ENCODE measurements at regions not wholly inside any gene's neighbourhood (a gene's known extent, or its start where the extent isn't known, plus 50 kb on each side); places are given as distances from the start of the nearest gene placed in this dataset.

DNA sequence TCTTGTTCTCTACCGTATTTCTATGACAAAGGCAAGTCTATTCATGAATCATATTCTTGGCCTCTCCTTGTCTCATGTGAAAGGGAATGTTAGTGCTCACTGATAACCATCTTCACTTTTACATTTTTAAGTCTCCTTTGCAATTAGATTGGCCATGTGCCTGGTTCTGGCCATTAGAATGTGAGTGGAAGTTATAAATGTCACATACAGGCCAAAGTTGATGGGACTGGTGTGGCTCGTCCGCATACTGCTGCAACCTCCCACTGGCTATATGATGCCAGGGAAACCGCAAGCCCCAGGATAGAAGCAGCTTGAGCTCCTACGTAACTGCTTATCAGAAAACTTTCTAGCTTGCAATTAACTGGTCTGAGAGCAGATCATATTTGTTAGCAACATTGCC is 86.1 kb downstream of the MAGEC1 start:
- Histone ChIP-seq H3K27me3 (ENCODE audit: insufficient read depth, low read length) (no peaks in the 10 kb centered on the region), H3K27ac (ENCODE audit: low read depth, low read length) (no peak overlapping the region), H3K9ac (ENCODE audit: low read length) (no peak overlapping the region), H3K36me3 (ENCODE audit: insufficient read depth, low read length) (no peaks in the 10 kb centered on the region), H4K20me1 (ENCODE audit: insufficient read depth, low read length) (no peaks in the 10 kb centered on the region), H3K9me3 (ENCODE audit: insufficient read depth, low read depth, low read length) (no peaks in the 10 kb centered on the region), H3K4me3 (ENCODE audit: insufficient read depth, low read depth, low read length) (no peak overlapping the region), H3K79me2 (ENCODE audit: insufficient read depth, low read length) (no peaks in the 10 kb centered on the region), H3K4me2 (ENCODE audit: low read length) (no peak overlapping the region), H2AFZ (ENCODE audit: low read depth, low read length) (no peak overlapping the region), H3K4me1 (ENCODE audit: insufficient read depth, low read length) (no peaks in the 10 kb centered on the region)
- Mint-ChIP-seq H3K27me3 (ENCODE audit: low read depth, unreplicated experiment) (no peaks in the 10 kb centered on the region), H3K4me1 (ENCODE audit: low read depth, unreplicated experiment) (no peaks in the 10 kb centered on the region), H3K27ac (ENCODE audit: unreplicated experiment) (no peak overlapping the region), H3K9me3 (ENCODE audit: unreplicated experiment) (no peaks in the 10 kb centered on the region), H3K4me3 (ENCODE audit: unreplicated experiment) (no peak overlapping the region), H3K36me3 (ENCODE audit: low read depth, unreplicated experiment) (no peaks in the 10 kb centered on the region)
- DNase-seq (ENCODE audit: low read depth) (peak; percentile 44), FAIRE-seq (peak; percentile 52)
- TF ChIP-seq EZH2 (IDR thresholded peaks at IDR 0.05; ENCODE audit: insufficient read depth, low read length) = no peak
- TF ChIP-seq, protein P1, sequence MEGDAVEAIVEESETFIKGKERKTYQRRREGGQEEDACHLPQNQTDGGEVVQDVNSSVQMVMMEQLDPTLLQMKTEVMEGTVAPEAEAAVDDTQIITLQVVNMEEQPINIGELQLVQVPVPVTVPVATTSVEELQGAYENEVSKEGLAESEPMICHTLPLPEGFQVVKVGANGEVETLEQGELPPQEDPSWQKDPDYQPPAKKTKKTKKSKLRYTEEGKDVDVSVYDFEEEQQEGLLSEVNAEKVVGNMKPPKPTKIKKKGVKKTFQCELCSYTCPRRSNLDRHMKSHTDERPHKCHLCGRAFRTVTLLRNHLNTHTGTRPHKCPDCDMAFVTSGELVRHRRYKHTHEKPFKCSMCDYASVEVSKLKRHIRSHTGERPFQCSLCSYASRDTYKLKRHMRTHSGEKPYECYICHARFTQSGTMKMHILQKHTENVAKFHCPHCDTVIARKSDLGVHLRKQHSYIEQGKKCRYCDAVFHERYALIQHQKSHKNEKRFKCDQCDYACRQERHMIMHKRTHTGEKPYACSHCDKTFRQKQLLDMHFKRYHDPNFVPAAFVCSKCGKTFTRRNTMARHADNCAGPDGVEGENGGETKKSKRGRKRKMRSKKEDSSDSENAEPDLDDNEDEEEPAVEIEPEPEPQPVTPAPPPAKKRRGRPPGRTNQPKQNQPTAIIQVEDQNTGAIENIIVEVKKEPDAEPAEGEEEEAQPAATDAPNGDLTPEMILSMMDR (IDR thresholded peaks at IDR 0.05; ENCODE audit: insufficient read depth, low read depth, low read length) = no peak

DNA sequence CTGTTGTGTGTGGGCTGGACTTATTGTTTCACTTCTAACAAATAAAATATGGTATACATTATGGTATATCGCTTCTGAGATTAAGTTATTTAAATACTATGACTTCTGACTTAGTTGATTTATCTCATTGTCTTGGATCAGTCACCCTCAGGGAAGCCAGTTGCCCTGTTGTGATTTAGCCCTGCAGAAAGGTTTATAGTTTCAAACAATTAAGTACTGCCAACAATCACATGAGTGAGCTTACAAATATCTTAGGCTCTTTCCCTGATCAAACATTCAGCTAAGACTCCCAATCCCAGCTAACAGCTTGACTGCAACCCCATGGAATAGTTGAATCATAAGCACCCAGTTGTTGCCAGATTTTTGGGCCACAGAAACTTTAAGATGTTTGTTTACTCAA is 85.4 kb downstream of the MAGEC1 start:
- Histone ChIP-seq H3K79me2 (ENCODE audit: insufficient read depth, low read length) (no peaks in the 10 kb centered on the region), H3K4me1 (ENCODE audit: insufficient read depth, low read length) (no peaks in the 10 kb centered on the region), H3K4me3 (ENCODE audit: insufficient read depth, low read depth, low read length) (no peak overlapping the region), H3K4me2 (ENCODE audit: low read length) (no peak overlapping the region), H3K9ac (ENCODE audit: low read length) (no peak overlapping the region), H2AFZ (ENCODE audit: low read depth, low read length) (no peak overlapping the region), H3K27me3 (ENCODE audit: insufficient read depth, low read length) (no peaks in the 10 kb centered on the region), H3K9me3 (ENCODE audit: insufficient read depth, low read depth, low read length) (no peaks in the 10 kb centered on the region), H3K36me3 (ENCODE audit: insufficient read depth, low read length) (no peaks in the 10 kb centered on the region), H3K27ac (ENCODE audit: low read depth, low read length) (no peak overlapping the region), H4K20me1 (ENCODE audit: insufficient read depth, low read length) (no peaks in the 10 kb centered on the region)
- DNase-seq (ENCODE audit: low read depth) (peak; percentile 28), FAIRE-seq (no peak)
- H3K4me3 Mint-ChIP-seq (ENCODE audit: unreplicated experiment) = no peak overlapping the region
- H3K27me3 Mint-ChIP-seq (ENCODE audit: low read depth, unreplicated experiment) = no peaks in the 10 kb centered on the region
- no peaks in the 10 kb centered on the region for H3K4me1 Mint-ChIP-seq (ENCODE audit: low read depth, unreplicated experiment)
- no peaks in the 10 kb centered on the region for H3K9me3 Mint-ChIP-seq (ENCODE audit: unreplicated experiment)
- no peak for TF ChIP-seq EZH2 (IDR thresholded peaks at IDR 0.05; ENCODE audit: insufficient read depth, low read length)
- TF ChIP-seq, protein P1 (IDR thresholded peaks at IDR 0.05; ENCODE audit: insufficient read depth, low read depth, low read length) = no peak
- H3K36me3 Mint-ChIP-seq (ENCODE audit: low read depth, unreplicated experiment) = no peaks in the 10 kb centered on the region
- no peak overlapping the region for H3K27ac Mint-ChIP-seq (ENCODE audit: unreplicated experiment)

DNA sequence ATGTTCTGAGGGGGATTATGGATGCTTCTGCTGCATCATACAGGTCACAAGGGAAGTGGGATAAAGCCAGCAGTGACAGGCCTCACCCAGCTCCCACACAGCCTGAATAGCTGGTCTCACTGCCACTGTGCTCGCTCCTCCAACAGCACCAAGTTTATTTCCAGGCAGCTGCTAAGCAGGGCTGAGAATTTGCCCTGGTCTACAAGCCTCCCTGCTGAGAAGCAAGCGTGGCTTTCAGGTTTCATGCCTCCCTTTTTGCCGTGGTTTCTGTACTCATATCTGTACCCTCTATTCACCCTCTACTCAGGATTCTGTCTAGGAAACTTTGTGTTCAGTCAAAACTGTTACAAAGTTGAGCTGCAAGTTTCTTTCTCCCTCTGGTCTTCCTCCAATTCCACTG is 78.6 kb downstream of the MAGEC1 start:
- Histone ChIP-seq H3K4me2 (ENCODE audit: low read length) (no peak overlapping the region), H3K9ac (ENCODE audit: low read length) (no peak overlapping the region), H4K20me1 (ENCODE audit: insufficient read depth, low read length) (no peaks in the 10 kb centered on the region), H3K9me3 (ENCODE audit: insufficient read depth, low read depth, low read length) (no peaks in the 10 kb centered on the region), H3K27me3 (ENCODE audit: insufficient read depth, low read length) (no peaks in the 10 kb centered on the region), H3K36me3 (ENCODE audit: insufficient read depth, low read length) (no peaks in the 10 kb centered on the region), H3K79me2 (ENCODE audit: insufficient read depth, low read length) (no peaks in the 10 kb centered on the region), H3K27ac (ENCODE audit: low read depth, low read length) (no peak overlapping the region), H3K4me3 (ENCODE audit: insufficient read depth, low read depth, low read length) (no peak overlapping the region), H3K4me1 (ENCODE audit: insufficient read depth, low read length) (no peaks in the 10 kb centered on the region), H2AFZ (ENCODE audit: low read depth, low read length) (no peak overlapping the region)
- Mint-ChIP-seq H3K4me1 (ENCODE audit: low read depth, unreplicated experiment) (no peaks in the 10 kb centered on the region), H3K27ac (ENCODE audit: unreplicated experiment) (no peak overlapping the region), H3K27me3 (ENCODE audit: low read depth, unreplicated experiment) (no peaks in the 10 kb centered on the region), H3K9me3 (ENCODE audit: unreplicated experiment) (no peaks in the 10 kb centered on the region), H3K36me3 (ENCODE audit: low read depth, unreplicated experiment) (no peaks in the 10 kb centered on the region), H3K4me3 (ENCODE audit: unreplicated experiment) (no peak overlapping the region)
- FAIRE-seq = no peak
- no peak for TF ChIP-seq EZH2 (IDR thresholded peaks at IDR 0.05; ENCODE audit: insufficient read depth, low read length)
- TF ChIP-seq, protein P1 (IDR thresholded peaks at IDR 0.05; ENCODE audit: insufficient read depth, low read depth, low read length) = no peak
- no peak for DNase-seq (ENCODE audit: low read depth)

Measured in astrocyte (in vitro differentiated cells and primary cell).